Neural crest cell (in vitro differentiated cells): ENCODE measurements at regions not wholly inside any gene's neighbourhood (a gene's known extent, or its start where the extent isn't known, plus 50 kb on each side); places are given as distances from the start of the nearest gene placed in this dataset.

ENCODE experiments used
- DNase-seq: peaks from one replicate; pipeline ENCODE4 v3.0.0; 2021; ENCODE audit warnings: low read depth, mixed read lengths, low spot score
- H3K27ac Mint-ChIP-seq: one replicate; pipeline ENCODE4 v1.8.0; 2021; ENCODE audit warnings: mild to moderate bottlenecking, mixed read lengths; ENCODE audit not compliant: unreplicated experiment
- H3K27me3 Mint-ChIP-seq: 2 replicates; pipeline ENCODE4 v1.8.0; 2021; ENCODE audit warnings: low read depth, mild to moderate bottlenecking, mixed read lengths
- H3K36me3 Mint-ChIP-seq: 2 replicates; pipeline ENCODE4 v1.8.0; 2021; ENCODE audit warnings: low read depth, mild to moderate bottlenecking, mixed read lengths
- H3K4me1 Mint-ChIP-seq: 2 replicates; pipeline ENCODE4 v1.8.0; 2021; ENCODE audit warnings: mixed read lengths
- H3K4me3 Mint-ChIP-seq: one replicate; pipeline ENCODE4 v1.8.0; 2021; ENCODE audit warnings: mild to moderate bottlenecking, mixed read lengths
- H3K9me3 Mint-ChIP-seq: 2 replicates; pipeline ENCODE4 v1.8.0; 2021; ENCODE audit warnings: mixed read lengths
- CTCF ChIP-seq: fragments of 200-600 bp; sonication (generic); conservative IDR thresholded peaks from 2 replicates; pipeline ENCODE4 v1.5.0; 2021; ENCODE audit warnings: antibody characterized with exemption, mild to moderate bottlenecking

- Mint-ChIP-seq H3K27ac (no peak overlapping the region), H3K36me3 (peaks cover 3% of the 10 kb centered on the region), H3K4me3 (no peak overlapping the region), H3K9me3 (peaks cover 4% of the 10 kb centered on the region), H3K27me3 (no peaks in the 10 kb centered on the region), H3K4me1 (no peaks in the 10 kb centered on the region)
- no peak for DNase-seq
- TF ChIP-seq CTCF = no peak
Observed at GRCh38 chr3:46146548-46146947, 61.6 kb downstream of the CCR1 start.

GRCh38 chr3:46146021-46146420 is 62.1 kb downstream of the CCR1 start:
- DNase-seq = no peak
- no peak overlapping the region for H3K4me3 Mint-ChIP-seq
- peaks cover 3% of the 10 kb centered on the region for H3K36me3 Mint-ChIP-seq
- no peak for TF ChIP-seq CTCF
- H3K27me3 Mint-ChIP-seq = no peaks in the 10 kb centered on the region
- no peak overlapping the region for H3K27ac Mint-ChIP-seq
- peaks cover 6% of the 10 kb centered on the region for H3K9me3 Mint-ChIP-seq
- H3K4me1 Mint-ChIP-seq = no peaks in the 10 kb centered on the region

- TF ChIP-seq CTCF = no peak
- H3K27me3 Mint-ChIP-seq = no peaks in the 10 kb centered on the region
- H3K36me3 Mint-ChIP-seq = peaks cover 3% of the 10 kb centered on the region
- DNase-seq = no peak
- H3K9me3 Mint-ChIP-seq = peaks cover 7% of the 10 kb centered on the region
- no peak overlapping the region for H3K4me3 Mint-ChIP-seq
- H3K4me1 Mint-ChIP-seq = no peaks in the 10 kb centered on the region
- H3K27ac Mint-ChIP-seq = no peak overlapping the region
Observed at GRCh38 chr3:46145147-46145546, 63.0 kb downstream of the CCR1 start.

GRCh38 chr3:46143951-46144473 is 64.1 kb downstream of the CCR1 start:
- TF ChIP-seq CTCF = no peak
- Mint-ChIP-seq H3K27ac (no peak overlapping the region), H3K4me3 (no peak overlapping the region), H3K27me3 (no peaks in the 10 kb centered on the region), H3K4me1 (no peaks in the 10 kb centered on the region), H3K36me3 (peaks cover 3% of the 10 kb centered on the region), H3K9me3 (peaks cover 7% of the 10 kb centered on the region)
- DNase-seq = no peak

GRCh38 chr3:46141813-46142212 is 66.3 kb downstream of the CCR1 start:
- Mint-ChIP-seq H3K4me3 (no peak overlapping the region), H3K4me1 (no peaks in the 10 kb centered on the region), H3K27ac (no peak overlapping the region), H3K9me3 (peaks cover 3% of the 10 kb centered on the region), H3K36me3 (no peaks in the 10 kb centered on the region), H3K27me3 (no peaks in the 10 kb centered on the region)
- DNase-seq = no peak
- no peak for TF ChIP-seq CTCF

GRCh38 chr3:46138581-46138980 is 69.5 kb downstream of the CCR1 start:
- TF ChIP-seq CTCF = no peak
- Mint-ChIP-seq H3K9me3 (peaks cover 3% of the 10 kb centered on the region), H3K4me1 (no peaks in the 10 kb centered on the region), H3K27me3 (no peaks in the 10 kb centered on the region), H3K36me3 (no peaks in the 10 kb centered on the region), H3K27ac (no peak overlapping the region), H3K4me3 (no peak overlapping the region)
- no peak for DNase-seq
